ENCODE measurements at regions not wholly inside any gene's neighbourhood (a gene's known extent, or its start where the extent isn't known, plus 50 kb on each side); places are given as distances from the start of the nearest gene placed in this dataset.

DNA sequence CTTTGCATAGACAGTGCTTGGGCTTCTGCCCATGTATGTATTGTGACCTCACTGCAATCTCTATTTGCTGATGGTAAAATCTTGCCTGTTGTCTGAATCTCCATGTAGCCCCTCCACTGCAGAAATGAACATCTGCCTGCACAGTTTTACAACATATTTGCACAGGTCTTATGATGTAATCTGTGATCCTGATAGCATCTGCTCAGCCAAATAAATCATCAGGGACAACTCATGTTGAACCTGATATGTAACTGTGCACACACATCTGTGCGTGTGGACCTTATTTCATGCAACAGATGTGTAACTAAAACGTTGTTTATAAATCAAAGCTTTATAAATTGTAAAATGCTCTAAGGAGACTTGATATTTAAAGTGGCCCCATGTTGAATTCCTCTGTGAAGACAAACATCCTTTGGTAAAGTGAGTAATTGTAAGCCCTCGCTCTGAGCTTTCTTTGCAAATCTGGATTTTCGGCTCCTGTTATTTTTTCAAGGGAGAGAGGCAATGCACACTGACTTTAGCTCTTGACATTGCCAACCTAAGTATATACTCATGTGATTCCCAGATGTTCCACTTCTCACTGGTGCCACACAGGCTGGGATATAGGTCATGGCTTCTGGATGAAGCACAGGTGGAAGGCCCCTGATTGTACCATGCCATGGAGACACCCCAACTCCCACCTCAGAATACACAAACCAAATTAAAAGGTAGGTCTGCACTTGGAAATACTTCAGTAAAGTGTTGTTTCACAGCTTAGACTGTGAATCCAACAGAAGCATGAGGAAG, 371.3 kb downstream of the GRIN2B start:
- TF ChIP-seq, protein P1, sequence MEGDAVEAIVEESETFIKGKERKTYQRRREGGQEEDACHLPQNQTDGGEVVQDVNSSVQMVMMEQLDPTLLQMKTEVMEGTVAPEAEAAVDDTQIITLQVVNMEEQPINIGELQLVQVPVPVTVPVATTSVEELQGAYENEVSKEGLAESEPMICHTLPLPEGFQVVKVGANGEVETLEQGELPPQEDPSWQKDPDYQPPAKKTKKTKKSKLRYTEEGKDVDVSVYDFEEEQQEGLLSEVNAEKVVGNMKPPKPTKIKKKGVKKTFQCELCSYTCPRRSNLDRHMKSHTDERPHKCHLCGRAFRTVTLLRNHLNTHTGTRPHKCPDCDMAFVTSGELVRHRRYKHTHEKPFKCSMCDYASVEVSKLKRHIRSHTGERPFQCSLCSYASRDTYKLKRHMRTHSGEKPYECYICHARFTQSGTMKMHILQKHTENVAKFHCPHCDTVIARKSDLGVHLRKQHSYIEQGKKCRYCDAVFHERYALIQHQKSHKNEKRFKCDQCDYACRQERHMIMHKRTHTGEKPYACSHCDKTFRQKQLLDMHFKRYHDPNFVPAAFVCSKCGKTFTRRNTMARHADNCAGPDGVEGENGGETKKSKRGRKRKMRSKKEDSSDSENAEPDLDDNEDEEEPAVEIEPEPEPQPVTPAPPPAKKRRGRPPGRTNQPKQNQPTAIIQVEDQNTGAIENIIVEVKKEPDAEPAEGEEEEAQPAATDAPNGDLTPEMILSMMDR (IDR thresholded peaks at IDR 0.05) = no peak
- TF ChIP-seq POLR2AphosphoS5 (IDR thresholded peaks at IDR 0.05; ENCODE audit: low read depth, low read length) = no peak
- no peak for TF ChIP-seq SIN3A (IDR thresholded peaks at IDR 0.05; ENCODE audit: borderline replicate concordance, insufficient read depth, low read depth, low read length)
- no peak for TF ChIP-seq TCF7L2 (IDR thresholded peaks at IDR 0.05; ENCODE audit: low read depth, low read length)
- TF ChIP-seq, protein P2, sequence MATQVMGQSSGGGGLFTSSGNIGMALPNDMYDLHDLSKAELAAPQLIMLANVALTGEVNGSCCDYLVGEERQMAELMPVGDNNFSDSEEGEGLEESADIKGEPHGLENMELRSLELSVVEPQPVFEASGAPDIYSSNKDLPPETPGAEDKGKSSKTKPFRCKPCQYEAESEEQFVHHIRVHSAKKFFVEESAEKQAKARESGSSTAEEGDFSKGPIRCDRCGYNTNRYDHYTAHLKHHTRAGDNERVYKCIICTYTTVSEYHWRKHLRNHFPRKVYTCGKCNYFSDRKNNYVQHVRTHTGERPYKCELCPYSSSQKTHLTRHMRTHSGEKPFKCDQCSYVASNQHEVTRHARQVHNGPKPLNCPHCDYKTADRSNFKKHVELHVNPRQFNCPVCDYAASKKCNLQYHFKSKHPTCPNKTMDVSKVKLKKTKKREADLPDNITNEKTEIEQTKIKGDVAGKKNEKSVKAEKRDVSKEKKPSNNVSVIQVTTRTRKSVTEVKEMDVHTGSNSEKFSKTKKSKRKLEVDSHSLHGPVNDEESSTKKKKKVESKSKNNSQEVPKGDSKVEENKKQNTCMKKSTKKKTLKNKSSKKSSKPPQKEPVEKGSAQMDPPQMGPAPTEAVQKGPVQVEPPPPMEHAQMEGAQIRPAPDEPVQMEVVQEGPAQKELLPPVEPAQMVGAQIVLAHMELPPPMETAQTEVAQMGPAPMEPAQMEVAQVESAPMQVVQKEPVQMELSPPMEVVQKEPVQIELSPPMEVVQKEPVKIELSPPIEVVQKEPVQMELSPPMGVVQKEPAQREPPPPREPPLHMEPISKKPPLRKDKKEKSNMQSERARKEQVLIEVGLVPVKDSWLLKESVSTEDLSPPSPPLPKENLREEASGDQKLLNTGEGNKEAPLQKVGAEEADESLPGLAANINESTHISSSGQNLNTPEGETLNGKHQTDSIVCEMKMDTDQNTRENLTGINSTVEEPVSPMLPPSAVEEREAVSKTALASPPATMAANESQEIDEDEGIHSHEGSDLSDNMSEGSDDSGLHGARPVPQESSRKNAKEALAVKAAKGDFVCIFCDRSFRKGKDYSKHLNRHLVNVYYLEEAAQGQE (IDR thresholded peaks at IDR 0.05; ENCODE audit: insufficient read depth in 1 of 2, low read depth in 2 of 2, low read length in 1 of 2) = no peak

All from Panc1 (cell line).